ENCODE measurements at regions not wholly inside any gene's neighbourhood (a gene's known extent, or its start where the extent isn't known, plus 50 kb on each side); places are given as distances from the start of the nearest gene placed in this dataset.

DNA sequence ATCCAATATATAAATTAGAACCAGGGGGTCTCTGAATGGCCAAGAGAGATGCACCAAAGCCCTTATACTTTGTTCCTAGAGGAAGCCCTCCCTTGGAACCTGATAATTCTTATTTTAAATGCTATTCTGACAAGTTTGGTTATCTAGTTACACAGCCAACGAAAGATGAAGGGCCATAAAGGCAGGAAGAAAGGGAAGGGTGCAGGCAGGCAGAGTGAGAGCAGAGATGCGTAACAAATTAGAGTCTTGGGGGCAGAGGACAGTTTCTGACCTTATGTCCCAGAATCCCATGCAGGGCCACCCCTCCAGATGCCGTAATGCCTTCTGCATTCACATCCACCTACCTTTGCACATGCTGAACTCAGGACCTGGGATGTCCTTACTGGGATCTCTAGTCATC lies 344.6 kb upstream of the ARID1B start:
- no peak for DNase-seq (ENCODE audit: extremely low spot score)
- POLR2A ChIA-PET = no interaction called here
- CTCF ChIA-PET = no interaction called here
- no peak for TF ChIP-seq CTCF (IDR thresholded peaks at IDR 0.05; ENCODE audit: control extremely low read depth, extremely low read depth, low read depth, missing control alignments)

- no peak for TF ChIP-seq CTCF (IDR thresholded peaks at IDR 0.05; ENCODE audit: control extremely low read depth, extremely low read depth, low read depth, missing control alignments)
- no peak for DNase-seq (ENCODE audit: extremely low spot score)
- ChIA-PET CTCF (no interaction called here), POLR2A (no interaction called here)
Observed at GRCh38 chr6:156430386-156430785, 346.8 kb upstream of the ARID1B start.

DNA sequence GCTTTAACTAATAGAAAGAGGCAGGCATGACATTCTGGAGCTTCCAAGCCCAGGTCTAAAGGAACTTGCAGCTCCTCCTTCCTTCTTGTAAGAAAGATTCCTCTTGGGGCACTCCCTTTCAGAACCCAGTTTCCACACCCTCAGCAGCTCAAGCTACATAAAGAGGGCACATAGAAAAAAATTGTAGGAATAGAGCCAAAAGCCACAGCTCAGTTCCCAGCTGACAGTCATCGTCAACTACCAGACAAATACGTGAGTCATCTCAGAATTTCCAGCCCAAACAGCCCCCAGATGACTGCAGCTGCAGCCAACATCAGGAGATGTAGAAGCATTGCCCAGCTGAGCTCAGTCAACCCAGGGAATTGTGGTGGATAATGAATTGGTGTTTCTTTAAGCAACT lies 349.8 kb upstream of the ARID1B start:
- ChIA-PET POLR2A (interaction anchor here (0.5 kb wide), 1 partner anchor 18 kb away, joined by 7 read pairs; no protein-coding TSS in a partner anchor), CTCF (interaction anchor here (0.9 to 2.2 kb wide), 4 partner anchors 10 to 31 kb away, joined by 3 to 7 read pairs (median 3); no protein-coding TSS in a partner anchor)
- DNase-seq (ENCODE audit: extremely low spot score) = no peak
- no peak for TF ChIP-seq CTCF (IDR thresholded peaks at IDR 0.05; ENCODE audit: control extremely low read depth, extremely low read depth, low read depth, missing control alignments)

- POLR2A ChIA-PET = no interaction called here
- CTCF ChIA-PET = no interaction called here
- DNase-seq (ENCODE audit: extremely low spot score) = no peak
- no peak for TF ChIP-seq CTCF (IDR thresholded peaks at IDR 0.05; ENCODE audit: control extremely low read depth, extremely low read depth, low read depth, missing control alignments)
Observed at GRCh38 chr6:156425359-156426020, 351.7 kb upstream of the ARID1B start.

DNA sequence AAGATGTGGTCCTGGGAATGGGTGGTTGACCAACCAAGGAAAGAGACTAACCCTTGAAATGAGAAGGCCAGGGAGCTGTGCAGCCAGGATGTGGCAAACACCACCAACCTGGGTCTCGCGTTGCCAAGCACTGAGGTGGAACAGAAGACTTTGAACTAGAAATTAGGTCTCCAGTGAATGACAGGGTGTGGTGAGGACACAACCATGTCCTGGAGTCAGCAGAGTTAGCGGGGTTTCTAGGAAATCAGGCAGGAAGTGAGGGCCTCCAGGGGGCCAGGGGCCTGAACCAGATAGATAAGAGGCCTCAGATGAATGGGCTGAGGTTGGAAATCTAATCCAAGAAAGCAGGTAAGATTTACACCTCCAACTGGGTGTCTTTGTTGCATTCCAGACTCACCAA lies 353.3 kb upstream of the ARID1B start:
- DNase-seq (ENCODE audit: extremely low spot score) = no peak
- CTCF ChIA-PET = interaction anchor here (0.8 kb wide), 1 partner anchor 10 kb away, joined by 3 read pairs; no protein-coding TSS in a partner anchor
- POLR2A ChIA-PET = no interaction called here
- no peak for TF ChIP-seq CTCF (IDR thresholded peaks at IDR 0.05; ENCODE audit: control extremely low read depth, extremely low read depth, low read depth, missing control alignments)

GRCh38 chr6:156423075-156423474 lies 354.1 kb upstream of the ARID1B start:
- ChIA-PET CTCF (interaction anchor here (1.4 kb wide), 1 partner anchor 15 kb away, joined by 3 read pairs; no protein-coding TSS in a partner anchor), POLR2A (no interaction called here)
- no peak for DNase-seq (ENCODE audit: extremely low spot score)
- no peak for TF ChIP-seq CTCF (IDR thresholded peaks at IDR 0.05; ENCODE audit: control extremely low read depth, extremely low read depth, low read depth, missing control alignments)

All from GM10248 (cell line).